Stomach (tissue), 8 donors: ENCODE measurements at regions not wholly inside any gene's neighbourhood (a gene's known extent, or its start where the extent isn't known, plus 50 kb on each side); places are given as distances from the start of the nearest gene placed in this dataset.
"Not testable (repeated sequence)": the region's sequence is repeated elsewhere in the genome, so short reads cannot be mapped to it uniquely, and the experiment has no call there.

Experiments
- DNase-seq, 2 donors: peaks; one replicate each; pipeline versions ENCODE4 v3.0.0 to v3.0.0-alpha.2; 2013 to 2019
- H3K27ac ChIP-seq, 5 donors: fragments of 200-600 bp in 4 of 5; sonication (generic) in 4 of 5; one replicate each; pipeline ENCODE4 v1.5.1; 2013 to 2019; ENCODE audit warnings: mild to moderate bottlenecking in 1 of 5, moderate library complexity in 1 of 5
- H3K27me3 ChIP-seq, 3 donors: fragments of 200-600 bp; sonication (generic); one replicate each; pipeline ENCODE4 v1.5.1; 2017 to 2019; ENCODE audit warnings: mixed run types in 1 of 3
- H3K36me3 ChIP-seq, 4 donors: fragments of 200-600 bp; sonication (generic); 1 replicate in 3 of 4; 2 replicates in 1 of 4; pipeline ENCODE4 v1.5.1; 2016 to 2019
- H3K4me1 ChIP-seq, 4 donors: fragments of 200-600 bp; sonication (generic); one replicate each; pipeline ENCODE4 v1.5.1; 2016 to 2019
- H3K4me3 ChIP-seq, 4 donors: fragments of 200-600 bp; sonication (generic) in 3 of 4; one replicate each; pipeline ENCODE4 v1.5.1; 2016 to 2019; ENCODE audit warnings: mild to moderate bottlenecking in 1 of 4
- H3K9me3 ChIP-seq, 4 donors: fragments of 200-600 bp; sonication (generic); one replicate each; pipeline ENCODE4 v1.5.1; 2016 to 2019
- CTCF ChIP-seq, 7 experiments: fragments of 450-650 bp in 4 of 7; fragments of 200-600 bp in 3 of 7; sonication (generic) in 3 of 7; IDR thresholded peaks; one replicate each; pipeline ENCODE4 v1.5.1; 2016 to 2019; ENCODE audit warnings: antibody characterized with exemption in 7 of 7, control low read depth in 2 of 7, mild to moderate bottlenecking in 1 of 7
- EP300 ChIP-seq: sonication (generic); formaldehyde crosslinking; IDR thresholded peaks from one replicate; pipeline ENCODE4 v1.6.1; 2017; ENCODE audit warnings: antibody characterized with exemption
- POLR2A ChIP-seq, 4 donors: fragments of 450-650 bp; IDR thresholded peaks; one replicate each; pipeline ENCODE4 v1.6.1; 2016; ENCODE audit warnings: antibody characterized with exemption in 4 of 4, control low read depth in 2 of 4, mild to moderate bottlenecking in 1 of 4, moderate library complexity in 1 of 4
- POLR2AphosphoS5 ChIP-seq, 3 donors: sonication (generic); formaldehyde crosslinking; IDR thresholded peaks; one replicate each; pipeline ENCODE4 v1.6.1; 2016; ENCODE audit warnings: antibody characterized with exemption in 3 of 3
- WGBS, 5 donors: extraction: QIAGEN DNeasy Blood & Tissue Kit in 3 of 5; methylation state at CpG; one replicate each; pipeline versions ENCODE4 v1.1.5 to v1.1.7; 2013 to 2018; 5-methylcytosine and 5-hydroxymethylcytosine counted together
- intact Hi-C: fragments of 100-400 bp; cut with DNase I; formaldehyde crosslinking; loops from one replicate; pipeline ENCODE4 v1.15.1; 2023; ENCODE audit warnings: low total_unique reads
- donor health status: healthy with polysubstance abuse.
- donor health status: Bipolar disorder and iron deficiency.
- donor health status: healthy.

- Histone ChIP-seq H3K36me3 (no peaks in the 10 kb centered on the region), H3K27me3 (no peaks in the 10 kb centered on the region), H3K4me1 (no peaks in the 10 kb centered on the region), H3K4me3 (no peak overlapping the region), H3K9me3 (peaks cover 0 to 10% (median 6%) of the 10 kb centered on the region in 4 donors), H3K27ac (no peak overlapping the region)
- DNase-seq, result no peak
- TF ChIP-seq POLR2AphosphoS5 (IDR thresholded peaks at IDR 0.05) (no peak), CTCF (IDR thresholded peaks at IDR 0.05) (no peak), POLR2A (IDR thresholded peaks at IDR 0.05) (no peak), EP300 (no peak)
- WGBS, 5 donors, result 85 to 92% (median 91%) methylated on average over 16 of the region's 16 CpGs
- intact Hi-C loops, result no loop called here
Measured at GRCh38 chr13:68708336-68708908, 1399.2 kb upstream of the ATXN8OS start.

GRCh38 chr13:68706044-68706443, 1401.6 kb upstream of the ATXN8OS start:
- intact Hi-C loops, H3K27ac ChIP-seq, H3K4me1 ChIP-seq, H3K4me3 ChIP-seq, DNase-seq, H3K27me3 ChIP-seq, H3K36me3 ChIP-seq: not testable (repeated sequence)
- peaks cover 0 to 10% (median 6%) of the 10 kb centered on the region in 4 donors for H3K9me3 ChIP-seq

GRCh38 chr13:68697551-68697950, 1410.1 kb upstream of the ATXN8OS start:
- Histone ChIP-seq H3K4me3 (no peak overlapping the region), H3K9me3 (no peaks in the 10 kb centered on the region), H3K27me3 (no peaks in the 10 kb centered on the region), H3K4me1 (no peaks in the 10 kb centered on the region), H3K36me3 (no peaks in the 10 kb centered on the region), H3K27ac (no peak overlapping the region)
- TF ChIP-seq EP300 (no peak), POLR2AphosphoS5 (IDR thresholded peaks at IDR 0.05) (no peak), CTCF (IDR thresholded peaks at IDR 0.05) (no peak), POLR2A (IDR thresholded peaks at IDR 0.05) (no peak)
- intact Hi-C loops, result no loop called here
- 27 to 36% (median 31%) methylated on average over 3 of the region's 3 CpGs for WGBS, 5 donors
- no peak for DNase-seq

- Histone ChIP-seq H3K4me1 (no peaks in the 10 kb centered on the region), H3K9me3 (no peaks in the 10 kb centered on the region), H3K27me3 (no peaks in the 10 kb centered on the region), H3K36me3 (no peaks in the 10 kb centered on the region), H3K27ac (no peak overlapping the region), H3K4me3 (no peak overlapping the region)
- intact Hi-C loops, result no loop called here
- no peak for DNase-seq
- TF ChIP-seq CTCF (IDR thresholded peaks at IDR 0.05), result no peak
- no peak for TF ChIP-seq POLR2A (IDR thresholded peaks at IDR 0.05)
- no peak for TF ChIP-seq POLR2AphosphoS5 (IDR thresholded peaks at IDR 0.05)
- TF ChIP-seq EP300, result no peak
- WGBS, 5 donors, result 67 to 96% (median 93%) methylated on average over 2 of the region's 2 CpGs
Measured at GRCh38 chr13:68696907-68697306, 1410.7 kb upstream of the ATXN8OS start.

GRCh38 chr13:68692049-68692448, 1415.6 kb upstream of the ATXN8OS start:
- Histone ChIP-seq H3K36me3 (no peaks in the 10 kb centered on the region), H3K9me3 (no peaks in the 10 kb centered on the region), H3K27me3 (no peaks in the 10 kb centered on the region), H3K27ac (no peak overlapping the region), H3K4me3 (no peak overlapping the region), H3K4me1 (no peaks in the 10 kb centered on the region)
- no peak for DNase-seq
- intact Hi-C loops, result no loop called here
- TF ChIP-seq POLR2A (IDR thresholded peaks at IDR 0.05) (no peak), CTCF (IDR thresholded peaks at IDR 0.05) (no peak), EP300 (no peak), POLR2AphosphoS5 (IDR thresholded peaks at IDR 0.05) (no peak)
- WGBS, 5 donors, result 89 to 97% (median 94%) methylated on average over 1 of the region's 1 CpG
